ENCODE measurements at regions not wholly inside any gene's neighbourhood (a gene's known extent, or its start where the extent isn't known, plus 50 kb on each side); places are given as distances from the start of the nearest gene placed in this dataset.

- no peak for TF ChIP-seq CTCF (IDR thresholded peaks at IDR 0.05; ENCODE audit: extremely low read depth in 1 of 2, insufficient read depth in 1 of 2, low read depth in 1 of 2, low read length in 2 of 2)
- no peak for TF ChIP-seq MAX (IDR thresholded peaks at IDR 0.05; ENCODE audit: insufficient read depth, insufficient read length)
- TF ChIP-seq POLR2AphosphoS5 (IDR thresholded peaks at IDR 0.05; ENCODE audit: insufficient read depth, low read depth, low read length) = peak; percentile 60
- TF ChIP-seq POLR2A (IDR thresholded peaks at IDR 0.05; ENCODE audit: low read depth, low read length) = no peak
- TF ChIP-seq GATA2 (IDR thresholded peaks at IDR 0.05; ENCODE audit: insufficient read depth, insufficient read length, low read depth, low read length) = peak; percentile 88
These were observed 302.0 kb downstream of the DUSP10 start for GRCh38 chr1:221439747-221440501.
